SK-N-SH (cell line): ENCODE measurements at regions not wholly inside any gene's neighbourhood (a gene's known extent, or its start where the extent isn't known, plus 50 kb on each side); places are given as distances from the start of the nearest gene placed in this dataset.

Experiments
- FOXJ3 ChIP-seq: sonication (generic); formaldehyde crosslinking; IDR thresholded peaks from 2 replicates; pipeline ENCODE4 v1.5.1; 2020; ENCODE audit warnings: mild to moderate bottlenecking, missing genetic modification reagents
- SIN3A ChIP-seq: IDR thresholded peaks from 2 replicates; pipeline ENCODE4 v1.6.1; 2012; ENCODE audit warnings: low read depth, mild to moderate bottlenecking, low read length, moderate library complexity, borderline replicate concordance
- TF ChIP-seq, protein P1 (sequence below): fragments of 200-600 bp; sonication (generic); IDR thresholded peaks from 2 replicates; pipeline ENCODE4 v1.6.1; 2017; ENCODE audit warnings: antibody characterized with exemption, mild to moderate bottlenecking, moderate library complexity

DNA sequence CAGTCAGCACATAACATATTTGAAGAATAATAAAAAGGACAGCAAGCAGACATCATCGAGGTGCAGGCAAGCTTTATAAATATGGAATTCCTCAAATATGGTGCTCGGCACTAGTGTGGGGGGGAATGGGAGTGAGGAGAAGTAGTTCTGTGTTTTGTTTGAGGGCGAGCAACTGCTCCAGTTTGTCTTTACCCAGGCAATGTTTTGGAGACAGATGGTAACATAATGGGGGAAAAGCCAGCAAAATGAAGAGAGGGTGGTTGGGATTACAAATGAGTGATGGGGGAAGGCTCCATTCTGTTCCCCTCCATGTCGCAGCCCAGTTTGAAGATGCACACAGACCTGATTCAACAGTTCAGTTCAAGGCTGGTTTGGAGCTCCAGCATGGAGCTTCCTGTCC, 572.9 kb upstream of the DIPK2B start:
- TF ChIP-seq, protein P1, sequence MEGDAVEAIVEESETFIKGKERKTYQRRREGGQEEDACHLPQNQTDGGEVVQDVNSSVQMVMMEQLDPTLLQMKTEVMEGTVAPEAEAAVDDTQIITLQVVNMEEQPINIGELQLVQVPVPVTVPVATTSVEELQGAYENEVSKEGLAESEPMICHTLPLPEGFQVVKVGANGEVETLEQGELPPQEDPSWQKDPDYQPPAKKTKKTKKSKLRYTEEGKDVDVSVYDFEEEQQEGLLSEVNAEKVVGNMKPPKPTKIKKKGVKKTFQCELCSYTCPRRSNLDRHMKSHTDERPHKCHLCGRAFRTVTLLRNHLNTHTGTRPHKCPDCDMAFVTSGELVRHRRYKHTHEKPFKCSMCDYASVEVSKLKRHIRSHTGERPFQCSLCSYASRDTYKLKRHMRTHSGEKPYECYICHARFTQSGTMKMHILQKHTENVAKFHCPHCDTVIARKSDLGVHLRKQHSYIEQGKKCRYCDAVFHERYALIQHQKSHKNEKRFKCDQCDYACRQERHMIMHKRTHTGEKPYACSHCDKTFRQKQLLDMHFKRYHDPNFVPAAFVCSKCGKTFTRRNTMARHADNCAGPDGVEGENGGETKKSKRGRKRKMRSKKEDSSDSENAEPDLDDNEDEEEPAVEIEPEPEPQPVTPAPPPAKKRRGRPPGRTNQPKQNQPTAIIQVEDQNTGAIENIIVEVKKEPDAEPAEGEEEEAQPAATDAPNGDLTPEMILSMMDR: no peak
- no peak for TF ChIP-seq FOXJ3
- TF ChIP-seq SIN3A: no peak
